Neuronal stem cell (in vitro differentiated cells): ENCODE measurements at regions not wholly inside any gene's neighbourhood (a gene's known extent, or its start where the extent isn't known, plus 50 kb on each side); places are given as distances from the start of the nearest gene placed in this dataset.

Experiments used
- DNase-seq: peaks from one replicate; pipeline ENCODE4 v3.0.0-alpha.2; 2013; ENCODE audit warnings: low spot score
- H2AFZ ChIP-seq: one replicate; pipeline ENCODE4 v1.6.1; 2013; ENCODE audit warnings: mild to moderate bottlenecking, low read length, inconsistent platforms
- H2AK5ac ChIP-seq: 2 replicates; pipeline ENCODE4 v1.6.1; 2013; ENCODE audit warnings: low read depth, mild to moderate bottlenecking, inconsistent platforms, low read length, moderate library complexity, mixed read lengths
- H2BK120ac ChIP-seq: 2 replicates; pipeline ENCODE4 v1.6.1; 2013; ENCODE audit warnings: low read depth, mild to moderate bottlenecking, inconsistent platforms, low read length, moderate library complexity, mixed read lengths
- H2BK12ac ChIP-seq: one replicate; pipeline ENCODE4 v1.6.1; 2013; ENCODE audit warnings: low read length, inconsistent platforms
- H2BK15ac ChIP-seq: 2 replicates; pipeline ENCODE4 v1.6.1; 2013; ENCODE audit warnings: mild to moderate bottlenecking, low read length, inconsistent platforms, mixed read lengths
- H2BK5ac ChIP-seq: one replicate; pipeline ENCODE4 v1.6.1; 2013; ENCODE audit warnings: inconsistent platforms, mild to moderate bottlenecking, low read length, moderate library complexity
- H3K14ac ChIP-seq: one replicate; pipeline ENCODE4 v1.6.1; 2013; ENCODE audit warnings: low read length, inconsistent platforms
- H3K18ac ChIP-seq: 2 replicates; pipeline ENCODE4 v1.6.1; 2013; ENCODE audit warnings: low read length, inconsistent platforms
- H3K23ac ChIP-seq: 2 replicates; pipeline ENCODE4 v1.6.1; 2013; ENCODE audit warnings: low read depth, mild to moderate bottlenecking, mixed read lengths, low read length, inconsistent platforms; ENCODE audit not compliant: poor library complexity
- H3K27ac ChIP-seq: replicated peaks from 3 replicates; pipeline ENCODE4 v1.5.1; 2013; ENCODE audit warnings: low read length, inconsistent platforms
- H3K27me3 ChIP-seq, 3 experiments: 2 replicates each; pipeline ENCODE4 v1.6.1; 2013; ENCODE audit warnings: low read length in 3 of 3, mild to moderate bottlenecking in 2 of 3, inconsistent platforms in 1 of 3, low read depth in 1 of 3, mixed read lengths in 1 of 3, moderate library complexity in 1 of 3; ENCODE audit not compliant: control insufficient read depth in 3 of 3, insufficient read depth in 3 of 3
- H3K36me3 ChIP-seq, 2 donors: replicated peaks in 1 of 2; 2 replicates each; pipeline ENCODE4 v1.6.1; 2013; ENCODE audit warnings: low read length in 2 of 2; ENCODE audit not compliant: control insufficient read depth in 2 of 2, insufficient read depth in 2 of 2
- H3K4ac ChIP-seq: 2 replicates; pipeline ENCODE4 v1.6.1; 2013; ENCODE audit warnings: inconsistent platforms, mild to moderate bottlenecking, low read length, moderate library complexity
- H3K4me1 ChIP-seq, 2 donors: 1 replicate in 1 of 2; 2 replicates in 1 of 2; pipeline ENCODE4 v1.6.1; 2013; ENCODE audit warnings: low read length in 2 of 2, low read depth in 1 of 2; ENCODE audit not compliant: control insufficient read depth in 2 of 2, insufficient read depth in 1 of 2
- H3K4me2 ChIP-seq: one replicate; pipeline ENCODE4 v1.6.1; 2013; ENCODE audit warnings: mild to moderate bottlenecking, low read length, inconsistent platforms; ENCODE audit not compliant: insufficient read depth, poor library complexity, severe bottlenecking
- H3K4me3 ChIP-seq, 2 donors: 2 replicates each; pipeline ENCODE4 v1.5.1; 2013; ENCODE audit warnings: low read length in 2 of 2, mild to moderate bottlenecking in 2 of 2, inconsistent platforms in 1 of 2, moderate library complexity in 1 of 2
- H3K79me1 ChIP-seq: one replicate; pipeline ENCODE4 v1.6.1; 2013; ENCODE audit warnings: low read depth, mild to moderate bottlenecking, inconsistent platforms, low read length, moderate library complexity
- H3K9ac ChIP-seq: one replicate; pipeline ENCODE4 v1.6.1; 2013; ENCODE audit warnings: mild to moderate bottlenecking, low read depth, low read length, inconsistent platforms; ENCODE audit not compliant: poor library complexity
- H3K9me3 ChIP-seq, 2 donors: replicated peaks in 1 of 2; 2 replicates each; pipeline versions ENCODE3 to v1.6.1; 2013; ENCODE audit warnings: low read length in 2 of 2, mild to moderate bottlenecking in 2 of 2, inconsistent platforms in 1 of 2, low read depth in 1 of 2, mixed read lengths in 1 of 2, moderate library complexity in 1 of 2; ENCODE audit not compliant: control insufficient read depth in 2 of 2, insufficient read depth in 1 of 2
- H4K8ac ChIP-seq: one replicate; pipeline ENCODE4 v1.6.1; 2013; ENCODE audit warnings: low read depth, mild to moderate bottlenecking, inconsistent platforms, low read length, moderate library complexity
- H4K91ac ChIP-seq: one replicate; pipeline ENCODE4 v1.6.1; 2013; ENCODE audit warnings: low read length, low read depth, mild to moderate bottlenecking, inconsistent platforms; ENCODE audit not compliant: poor library complexity
- WGBS, 2 donors: extraction: QIAGEN DNeasy Blood & Tissue Kit; methylation state at CpG; one replicate each; pipeline ENCODE4 v1.1.7; 2013; ENCODE audit warnings: missing lambda C conversion rate in 2 of 2, mixed read lengths in 1 of 2; ENCODE audit not compliant: insufficient read length in 2 of 2, insufficient replicate concordance in 1 of 2; ENCODE audit errors: extremely low coverage in 2 of 2; 5-methylcytosine and 5-hydroxymethylcytosine counted together

GRCh38 chr7:46547044-46547443 lies 626.0 kb upstream of the IGFBP3 start:
- Histone ChIP-seq H3K4me2 (no peak overlapping the region), H3K4me3 (no peak overlapping the region), H3K9ac (no peak overlapping the region), H2BK5ac (no peak overlapping the region), H3K79me1 (no peaks in the 10 kb centered on the region), H3K4me1 (no peaks in the 10 kb centered on the region), H4K8ac (no peak overlapping the region), H2BK12ac (no peak overlapping the region), H2AK5ac (no peak overlapping the region), H3K36me3 (no peaks in the 10 kb centered on the region), H3K4ac (no peak overlapping the region), H3K9me3 (no peaks in the 10 kb centered on the region), H3K27ac (no peak overlapping the region), H3K14ac (no peak overlapping the region), H2BK15ac (no peak overlapping the region), H3K23ac (no peak overlapping the region), H3K27me3 (no peaks in the 10 kb centered on the region), H3K18ac (no peak overlapping the region), H4K91ac (no peak overlapping the region), H2BK120ac (no peak overlapping the region), H2AFZ (no peak overlapping the region)
- DNase-seq: no peak

GRCh38 chr7:46545790-46546189 lies 624.7 kb upstream of the IGFBP3 start:
- Histone ChIP-seq H2BK12ac (no peak overlapping the region), H3K18ac (no peak overlapping the region), H3K14ac (no peak overlapping the region), H2BK120ac (no peak overlapping the region), H3K23ac (no peak overlapping the region), H3K4me3 (no peak overlapping the region), H2AK5ac (no peak overlapping the region), H3K4me1 (no peaks in the 10 kb centered on the region), H3K9ac (no peak overlapping the region), H3K36me3 (no peaks in the 10 kb centered on the region), H3K9me3 (no peaks in the 10 kb centered on the region), H3K79me1 (no peaks in the 10 kb centered on the region), H3K4ac (no peak overlapping the region), H4K8ac (no peak overlapping the region), H4K91ac (no peak overlapping the region), H3K27me3 (no peaks in the 10 kb centered on the region), H3K4me2 (no peak overlapping the region), H2AFZ (no peak overlapping the region), H2BK5ac (no peak overlapping the region), H2BK15ac (no peak overlapping the region), H3K27ac (no peak overlapping the region)
- no peak for DNase-seq
- WGBS, 2 donors: no CpG with 5 or more reads among the region's 1 CpG

GRCh38 chr7:46544396-46545008 lies 623.4 kb upstream of the IGFBP3 start:
- no peak overlapping the region for H2AK5ac ChIP-seq
- H4K8ac ChIP-seq: no peak overlapping the region
- H3K9me3 ChIP-seq: no peaks in the 10 kb centered on the region
- no peak overlapping the region for H3K18ac ChIP-seq
- H4K91ac ChIP-seq: no peak overlapping the region
- H3K4me3 ChIP-seq: no peak overlapping the region
- no peak overlapping the region for H3K27ac ChIP-seq
- no peak overlapping the region for H3K4ac ChIP-seq
- H2AFZ ChIP-seq: no peak overlapping the region
- no peaks in the 10 kb centered on the region for H3K79me1 ChIP-seq
- H3K23ac ChIP-seq: no peak overlapping the region
- no peak overlapping the region for H2BK5ac ChIP-seq
- peaks cover 0 to 4% of the 10 kb centered on the region in 2 donors for H3K4me1 ChIP-seq
- WGBS, 2 donors: no CpG with 5 or more reads among the region's 2 CpGs
- H3K14ac ChIP-seq: no peak overlapping the region
- H3K36me3 ChIP-seq: no peaks in the 10 kb centered on the region
- DNase-seq: no peak
- H2BK120ac ChIP-seq: no peak overlapping the region
- no peak overlapping the region for H3K4me2 ChIP-seq
- H3K27me3 ChIP-seq: peaks cover 0 to 6% (median 0%) of the 10 kb centered on the region in 3 experiments
- no peak overlapping the region for H2BK12ac ChIP-seq
- H2BK15ac ChIP-seq: no peak overlapping the region
- H3K9ac ChIP-seq: no peak overlapping the region

- Histone ChIP-seq H2BK5ac (no peak overlapping the region), H3K4ac (no peak overlapping the region), H3K4me2 (no peak overlapping the region), H3K18ac (no peak overlapping the region), H3K4me1 (peaks cover 0 to 4% of the 10 kb centered on the region in 2 donors), H4K8ac (no peak overlapping the region), H3K36me3 (no peaks in the 10 kb centered on the region), H2BK12ac (no peak overlapping the region), H3K4me3 (no peak overlapping the region), H3K23ac (no peak overlapping the region), H2BK15ac (no peak overlapping the region), H3K27ac (no peak overlapping the region), H3K9ac (no peak overlapping the region), H3K9me3 (no peaks in the 10 kb centered on the region), H2AFZ (no peak overlapping the region), H2AK5ac (no peak overlapping the region), H2BK120ac (no peak overlapping the region), H3K79me1 (no peaks in the 10 kb centered on the region), H4K91ac (no peak overlapping the region), H3K27me3 (peaks cover 0 to 8% (median 0%) of the 10 kb centered on the region in 3 experiments), H3K14ac (no peak overlapping the region)
- WGBS, 2 donors: no CpG with 5 or more reads among the region's 1 CpG
- no peak for DNase-seq
Observed at GRCh38 chr7:46542076-46542475, 621.0 kb upstream of the IGFBP3 start.
